C4-2B (cell line): ENCODE measurements at regions not wholly inside any gene's neighbourhood (a gene's known extent, or its start where the extent isn't known, plus 50 kb on each side); places are given as distances from the start of the nearest gene placed in this dataset.

Source experiments
- H3K27ac ChIP-seq: fragments of 450-650 bp; 2 replicates; pipeline ENCODE4 v1.5.1; 2017
- ZFX ChIP-seq: fragments of 450-650 bp; IDR thresholded peaks from 2 replicates; pipeline ENCODE4 v1.6.1; 2017
- TF ChIP-seq, protein P1 (sequence below): fragments of 450-650 bp; conservative IDR thresholded peaks from 2 replicates; pipeline ENCODE4 v1.5.1; 2017; ENCODE audit warnings: mild to moderate bottlenecking

DNA sequence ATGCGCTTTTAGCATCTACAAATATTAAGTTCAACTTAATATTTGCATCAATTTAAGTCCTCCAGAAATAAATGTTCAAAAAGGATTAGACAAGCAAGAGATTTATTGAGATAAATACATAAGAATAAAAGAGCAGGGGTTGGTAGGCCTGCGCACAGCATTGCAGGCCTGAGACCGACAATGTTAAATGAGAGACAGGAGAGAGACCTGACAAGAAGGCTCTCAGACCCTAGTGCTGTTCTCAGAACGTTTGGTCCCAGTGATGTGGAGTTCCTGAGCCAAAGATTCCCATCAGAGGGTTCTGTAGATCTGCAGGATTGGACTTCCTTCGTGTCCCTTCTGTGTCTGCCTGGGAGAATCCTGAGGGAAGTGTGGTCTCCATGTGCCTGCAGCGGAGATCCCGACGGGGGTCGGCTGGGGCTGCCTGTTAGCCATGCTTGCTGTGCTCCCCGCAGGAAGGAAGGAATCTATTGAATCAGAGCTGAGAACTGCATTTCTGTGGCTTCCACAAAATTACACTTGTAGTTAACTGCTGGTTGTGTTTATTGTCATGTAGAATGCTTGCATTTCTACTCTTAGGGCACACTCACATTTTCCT lies 369.9 kb upstream of the SLC10A2 start:
- TF ChIP-seq, protein P1, sequence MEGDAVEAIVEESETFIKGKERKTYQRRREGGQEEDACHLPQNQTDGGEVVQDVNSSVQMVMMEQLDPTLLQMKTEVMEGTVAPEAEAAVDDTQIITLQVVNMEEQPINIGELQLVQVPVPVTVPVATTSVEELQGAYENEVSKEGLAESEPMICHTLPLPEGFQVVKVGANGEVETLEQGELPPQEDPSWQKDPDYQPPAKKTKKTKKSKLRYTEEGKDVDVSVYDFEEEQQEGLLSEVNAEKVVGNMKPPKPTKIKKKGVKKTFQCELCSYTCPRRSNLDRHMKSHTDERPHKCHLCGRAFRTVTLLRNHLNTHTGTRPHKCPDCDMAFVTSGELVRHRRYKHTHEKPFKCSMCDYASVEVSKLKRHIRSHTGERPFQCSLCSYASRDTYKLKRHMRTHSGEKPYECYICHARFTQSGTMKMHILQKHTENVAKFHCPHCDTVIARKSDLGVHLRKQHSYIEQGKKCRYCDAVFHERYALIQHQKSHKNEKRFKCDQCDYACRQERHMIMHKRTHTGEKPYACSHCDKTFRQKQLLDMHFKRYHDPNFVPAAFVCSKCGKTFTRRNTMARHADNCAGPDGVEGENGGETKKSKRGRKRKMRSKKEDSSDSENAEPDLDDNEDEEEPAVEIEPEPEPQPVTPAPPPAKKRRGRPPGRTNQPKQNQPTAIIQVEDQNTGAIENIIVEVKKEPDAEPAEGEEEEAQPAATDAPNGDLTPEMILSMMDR = no peak
- no peak for TF ChIP-seq ZFX
- H3K27ac ChIP-seq = no peak overlapping the region

DNA sequence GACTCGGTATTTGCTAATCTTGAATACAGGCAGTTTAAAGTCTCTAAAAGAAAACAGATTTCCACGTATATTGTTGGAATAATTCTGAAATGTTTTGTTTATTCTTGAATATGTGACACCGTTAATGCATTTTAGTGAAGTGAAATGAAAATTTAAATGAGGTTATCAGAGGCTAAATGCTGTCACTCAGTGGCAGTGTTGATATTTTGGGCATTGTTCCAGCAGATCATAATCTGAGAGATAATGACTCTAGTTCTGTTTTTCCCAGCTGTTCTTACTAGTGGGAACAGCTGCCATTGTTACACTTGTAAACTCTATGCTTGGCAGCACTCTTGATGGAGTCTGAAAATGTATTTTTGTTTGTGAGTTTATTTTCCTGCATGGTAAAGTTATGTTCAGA lies 365.6 kb upstream of the SLC10A2 start:
- no peak overlapping the region for H3K27ac ChIP-seq
- TF ChIP-seq, protein P1 = no peak
- no peak for TF ChIP-seq ZFX

DNA sequence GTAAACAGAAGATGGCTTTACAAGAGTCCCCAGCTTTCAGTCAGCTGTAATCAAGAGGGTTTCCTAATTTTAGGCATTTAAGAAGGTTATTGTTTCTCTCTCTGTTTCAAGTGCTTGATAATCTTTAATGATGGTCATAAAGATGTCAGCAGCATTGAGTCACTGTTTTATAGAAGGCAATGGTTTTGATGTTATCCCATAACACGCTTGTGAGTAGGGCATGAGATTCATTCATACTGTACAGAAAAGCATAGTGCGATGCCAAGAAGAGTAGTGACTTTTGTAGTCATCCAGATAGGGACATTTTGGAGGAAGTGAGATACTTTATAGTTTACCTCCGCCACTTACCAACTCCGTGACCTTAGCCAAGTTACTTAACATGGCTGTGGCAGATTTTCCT lies 364.2 kb upstream of the SLC10A2 start:
- H3K27ac ChIP-seq = no peak overlapping the region
- TF ChIP-seq ZFX = no peak
- TF ChIP-seq, protein P1 = no peak

DNA sequence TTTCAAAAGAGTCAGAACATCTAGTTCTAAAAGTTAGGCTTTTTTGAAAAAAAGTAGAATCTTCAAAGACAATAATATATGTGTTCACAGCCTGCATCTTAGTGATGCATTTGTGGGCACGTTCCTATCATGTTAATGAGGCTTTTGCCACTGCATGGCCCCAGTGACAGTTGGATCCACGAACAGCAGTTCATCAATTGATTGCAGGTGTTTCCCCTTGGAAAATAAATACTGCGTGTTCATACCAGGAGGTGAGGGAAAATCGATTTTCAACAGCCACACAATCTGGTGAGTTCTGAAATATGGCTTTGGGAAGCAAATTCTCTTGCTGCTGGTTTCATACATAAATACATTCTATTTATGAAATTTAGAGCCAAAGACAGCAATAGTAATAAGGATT lies 343.8 kb upstream of the SLC10A2 start:
- TF ChIP-seq ZFX = no peak
- TF ChIP-seq, protein P1 = no peak
- H3K27ac ChIP-seq = no peak overlapping the region

DNA sequence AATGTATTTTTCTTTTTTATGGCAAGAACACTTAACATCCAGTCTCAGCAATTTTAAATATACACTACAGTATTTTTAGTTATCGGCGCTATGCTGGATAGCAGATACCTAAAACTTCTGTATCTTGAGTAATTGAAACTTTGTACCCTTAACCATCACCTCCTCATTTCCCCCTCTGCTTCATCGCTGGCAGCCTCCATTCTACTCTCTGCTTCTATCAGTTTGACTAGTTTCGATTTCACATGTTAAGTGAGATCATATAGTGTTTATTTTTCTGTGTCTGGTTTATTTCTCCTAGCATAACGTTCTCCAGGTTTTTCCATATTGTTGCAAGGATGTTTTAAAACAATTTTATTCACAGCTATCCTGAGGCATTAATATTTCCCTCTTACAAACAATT lies 340.8 kb upstream of the SLC10A2 start:
- H3K27ac ChIP-seq = no peak overlapping the region
- TF ChIP-seq, protein P1 = no peak
- TF ChIP-seq ZFX = no peak

DNA sequence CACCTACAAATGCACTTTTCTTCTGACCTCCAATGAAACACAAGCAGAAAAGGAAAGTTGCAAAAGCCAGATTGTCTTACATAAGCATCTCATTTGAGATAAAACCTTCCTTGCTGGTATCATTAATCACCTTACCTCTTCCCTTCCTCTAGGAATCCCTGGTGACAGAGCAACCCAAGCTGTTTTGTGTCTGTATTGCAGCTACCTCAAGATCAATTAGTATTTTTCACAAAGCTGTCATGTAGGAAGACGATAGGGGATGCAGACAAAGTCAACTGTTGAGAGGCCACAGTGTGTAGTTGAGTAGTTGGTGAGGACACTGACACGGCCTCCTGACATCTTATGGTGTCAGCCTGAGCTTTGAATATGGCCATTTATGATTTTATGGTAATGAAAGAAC lies 339.1 kb upstream of the SLC10A2 start:
- TF ChIP-seq, protein P1 = no peak
- H3K27ac ChIP-seq = no peak overlapping the region

DNA sequence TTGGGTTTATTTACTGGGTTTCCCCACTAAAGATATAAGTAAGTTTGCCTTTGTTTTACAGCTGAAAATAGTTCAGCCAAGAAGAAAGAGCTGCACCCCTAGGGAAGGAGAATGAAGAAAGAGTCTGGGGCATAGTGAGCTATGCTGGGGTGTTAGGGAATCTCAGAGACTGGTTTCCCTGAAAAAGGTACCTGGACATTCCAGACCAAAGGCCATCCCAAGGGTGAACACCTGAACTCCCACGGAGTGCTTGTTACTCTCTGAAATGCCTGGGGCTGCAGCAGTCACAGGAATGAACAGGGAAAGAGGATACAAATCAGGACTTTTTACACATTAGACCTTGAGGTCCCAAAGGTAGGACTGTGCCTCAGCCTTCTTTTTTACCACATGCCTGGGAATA lies 337.6 kb upstream of the SLC10A2 start:
- no peak overlapping the region for H3K27ac ChIP-seq
- TF ChIP-seq, protein P1 = no peak
- no peak for TF ChIP-seq ZFX
